ENCODE measurements at regions not wholly inside any gene's neighbourhood (a gene's known extent, or its start where the extent isn't known, plus 50 kb on each side); places are given as distances from the start of the nearest gene placed in this dataset.

DNA sequence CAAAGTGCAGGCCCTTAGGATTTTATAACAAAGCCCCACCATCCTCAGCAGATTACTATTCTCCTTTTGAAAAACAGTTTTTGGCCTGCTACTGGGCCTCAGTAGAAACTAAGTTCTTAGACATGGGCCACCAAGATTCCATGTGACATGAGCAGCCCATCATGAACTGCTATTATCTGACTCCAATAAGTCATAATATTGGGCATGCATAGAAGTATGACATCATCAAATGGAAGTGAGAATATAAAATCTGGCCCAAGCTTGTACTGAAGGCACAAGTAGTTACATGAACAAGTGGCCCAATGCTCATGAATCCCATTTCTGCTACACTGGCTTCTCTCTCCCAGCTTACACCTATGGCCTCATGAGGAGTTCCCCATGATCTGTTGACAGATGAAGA is 404.8 kb downstream of the EPHA5 start:
- TF ChIP-seq, protein P1, sequence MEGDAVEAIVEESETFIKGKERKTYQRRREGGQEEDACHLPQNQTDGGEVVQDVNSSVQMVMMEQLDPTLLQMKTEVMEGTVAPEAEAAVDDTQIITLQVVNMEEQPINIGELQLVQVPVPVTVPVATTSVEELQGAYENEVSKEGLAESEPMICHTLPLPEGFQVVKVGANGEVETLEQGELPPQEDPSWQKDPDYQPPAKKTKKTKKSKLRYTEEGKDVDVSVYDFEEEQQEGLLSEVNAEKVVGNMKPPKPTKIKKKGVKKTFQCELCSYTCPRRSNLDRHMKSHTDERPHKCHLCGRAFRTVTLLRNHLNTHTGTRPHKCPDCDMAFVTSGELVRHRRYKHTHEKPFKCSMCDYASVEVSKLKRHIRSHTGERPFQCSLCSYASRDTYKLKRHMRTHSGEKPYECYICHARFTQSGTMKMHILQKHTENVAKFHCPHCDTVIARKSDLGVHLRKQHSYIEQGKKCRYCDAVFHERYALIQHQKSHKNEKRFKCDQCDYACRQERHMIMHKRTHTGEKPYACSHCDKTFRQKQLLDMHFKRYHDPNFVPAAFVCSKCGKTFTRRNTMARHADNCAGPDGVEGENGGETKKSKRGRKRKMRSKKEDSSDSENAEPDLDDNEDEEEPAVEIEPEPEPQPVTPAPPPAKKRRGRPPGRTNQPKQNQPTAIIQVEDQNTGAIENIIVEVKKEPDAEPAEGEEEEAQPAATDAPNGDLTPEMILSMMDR (IDR thresholded peaks at IDR 0.05; ENCODE audit: insufficient read depth, low read length, poor library complexity, severe bottlenecking): no peak
- Histone ChIP-seq H3K27me3 (replicated peaks; ENCODE audit: control insufficient read depth, insufficient read depth, low read length) (no peaks in the 10 kb centered on the region), H3K4me3 (replicated peaks; ENCODE audit: low read depth, low read length) (no peak overlapping the region), H3K36me3 (ENCODE audit: control insufficient read depth, insufficient read depth, low read length) (no peaks in the 10 kb centered on the region)
- DNase-seq (ENCODE audit: extremely low read depth, insufficient read length): no peak

GRCh38 chr4:65259296-65259695 is 411.0 kb downstream of the EPHA5 start:
- no peaks in the 10 kb centered on the region for H3K36me3 ChIP-seq (ENCODE audit: control insufficient read depth, insufficient read depth, low read length)
- H3K27me3 ChIP-seq (replicated peaks; ENCODE audit: control insufficient read depth, insufficient read depth, low read length): no peaks in the 10 kb centered on the region
- no peak for DNase-seq (ENCODE audit: extremely low read depth, insufficient read length)
- H3K4me3 ChIP-seq (replicated peaks; ENCODE audit: low read depth, low read length): no peak overlapping the region
- TF ChIP-seq, protein P1 (IDR thresholded peaks at IDR 0.05; ENCODE audit: insufficient read depth, low read length, poor library complexity, severe bottlenecking): no peak

GRCh38 chr4:65250916-65251315 is 419.4 kb downstream of the EPHA5 start:
- Histone ChIP-seq H3K4me3 (replicated peaks; ENCODE audit: low read depth, low read length) (no peak overlapping the region), H3K27me3 (replicated peaks; ENCODE audit: control insufficient read depth, insufficient read depth, low read length) (no peaks in the 10 kb centered on the region), H3K36me3 (ENCODE audit: control insufficient read depth, insufficient read depth, low read length) (no peaks in the 10 kb centered on the region)
- TF ChIP-seq, protein P1 (IDR thresholded peaks at IDR 0.05; ENCODE audit: insufficient read depth, low read length, poor library complexity, severe bottlenecking): no peak
- no peak for DNase-seq (ENCODE audit: extremely low read depth, insufficient read length)

DNA sequence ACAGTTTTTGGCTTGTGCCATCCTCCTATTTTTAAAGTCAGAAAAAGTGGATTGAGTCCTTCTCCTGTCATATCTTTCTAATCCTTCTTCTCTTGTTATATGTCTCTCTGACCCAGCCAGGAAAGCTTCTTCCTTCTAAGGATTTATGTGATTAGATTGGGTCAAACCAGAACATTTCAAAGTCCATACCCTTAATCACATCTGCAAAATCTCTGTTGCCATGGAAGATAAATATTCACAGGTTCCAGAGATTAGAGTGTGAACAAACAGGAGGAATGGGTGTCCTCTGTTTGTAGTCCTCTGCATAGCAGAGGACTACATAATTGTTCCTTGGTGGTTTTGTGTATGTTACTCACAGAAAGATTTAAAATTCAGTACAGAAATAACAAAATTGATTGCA is 421.2 kb downstream of the EPHA5 start:
- no peak for DNase-seq (ENCODE audit: extremely low read depth, insufficient read length)
- no peak overlapping the region for H3K4me3 ChIP-seq (replicated peaks; ENCODE audit: low read depth, low read length)
- TF ChIP-seq, protein P1 (IDR thresholded peaks at IDR 0.05; ENCODE audit: insufficient read depth, low read length, poor library complexity, severe bottlenecking): no peak

GRCh38 chr4:65242156-65242846 is 428.0 kb downstream of the EPHA5 start:
- no peak overlapping the region for H3K4me3 ChIP-seq (replicated peaks; ENCODE audit: low read depth, low read length)
- TF ChIP-seq, protein P1 (IDR thresholded peaks at IDR 0.05; ENCODE audit: insufficient read depth, low read length, poor library complexity, severe bottlenecking): no peak
- DNase-seq (ENCODE audit: extremely low read depth, insufficient read length): no peak

More for the DNA sequence above, 421.2 kb downstream of the EPHA5 start:
- H3K27me3 ChIP-seq (replicated peaks; ENCODE audit: control insufficient read depth, insufficient read depth, low read length): no peaks in the 10 kb centered on the region
- H3K36me3 ChIP-seq (ENCODE audit: control insufficient read depth, insufficient read depth, low read length): no peaks in the 10 kb centered on the region

More at GRCh38 chr4:65242156-65242846, 428.0 kb downstream of the EPHA5 start:
- Histone ChIP-seq H3K27me3 (replicated peaks; ENCODE audit: control insufficient read depth, insufficient read depth, low read length) (no peaks in the 10 kb centered on the region), H3K36me3 (ENCODE audit: control insufficient read depth, insufficient read depth, low read length) (no peaks in the 10 kb centered on the region)
